Transverse colon (tissue), 4 donors: ENCODE measurements at regions not wholly inside any gene's neighbourhood (a gene's known extent, or its start where the extent isn't known, plus 50 kb on each side); places are given as distances from the start of the nearest gene placed in this dataset.

Experiments used
- EP300 ChIP-seq: sonication (generic); formaldehyde crosslinking; IDR thresholded peaks from one replicate; pipeline ENCODE4 v1.6.1; 2017; ENCODE audit warnings: antibody characterized with exemption, low read depth
- POLR2A ChIP-seq: fragments of 450-650 bp; IDR thresholded peaks from one replicate; pipeline ENCODE4 v1.6.1; 2016; ENCODE audit warnings: antibody characterized with exemption, mild to moderate bottlenecking, moderate library complexity
- POLR2AphosphoS5 ChIP-seq, 3 donors: sonication (generic); formaldehyde crosslinking; IDR thresholded peaks; one replicate each; pipeline ENCODE4 v1.6.1; 2016; ENCODE audit warnings: antibody characterized with exemption in 3 of 3
- TF ChIP-seq, protein P1 (sequence below), 5 experiments: fragments of 200-600 bp in 3 of 5; fragments of 450-650 bp in 2 of 5; sonication (generic) in 3 of 5; IDR thresholded peaks; 1 replicate in 2 of 5; 2 replicates in 3 of 5; pipeline ENCODE4 v1.5.1; 2016 to 2017; ENCODE audit warnings: antibody characterized with exemption in 5 of 5, inconsistent platforms in 3 of 5, mild to moderate bottlenecking in 2 of 5, moderate library complexity in 1 of 5

DNA sequence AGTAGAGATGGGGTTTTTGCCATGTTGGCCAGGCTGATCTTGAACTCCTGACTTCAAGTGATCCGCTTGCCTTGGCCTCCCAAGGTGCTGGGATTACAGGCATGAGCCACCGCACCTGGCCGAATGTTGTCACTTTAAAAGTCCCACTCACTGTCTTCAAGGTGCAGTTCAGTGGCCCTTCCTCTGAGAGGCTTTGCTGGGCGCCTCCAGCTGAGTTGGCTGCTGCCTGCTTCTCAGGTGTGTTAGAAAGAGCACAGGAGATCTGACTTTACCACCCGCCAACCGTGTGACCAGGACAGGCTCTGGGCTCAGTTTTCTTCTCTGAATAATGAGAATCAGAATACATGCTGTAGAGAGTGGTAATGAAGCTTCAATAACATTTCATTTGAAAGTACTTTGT, 207.4 kb downstream of the CEP135 start:
- TF ChIP-seq POLR2A (no peak), EP300 (no peak), POLR2AphosphoS5 (IDR thresholded peaks at IDR 0.05) (no peak)
- TF ChIP-seq, protein P1, sequence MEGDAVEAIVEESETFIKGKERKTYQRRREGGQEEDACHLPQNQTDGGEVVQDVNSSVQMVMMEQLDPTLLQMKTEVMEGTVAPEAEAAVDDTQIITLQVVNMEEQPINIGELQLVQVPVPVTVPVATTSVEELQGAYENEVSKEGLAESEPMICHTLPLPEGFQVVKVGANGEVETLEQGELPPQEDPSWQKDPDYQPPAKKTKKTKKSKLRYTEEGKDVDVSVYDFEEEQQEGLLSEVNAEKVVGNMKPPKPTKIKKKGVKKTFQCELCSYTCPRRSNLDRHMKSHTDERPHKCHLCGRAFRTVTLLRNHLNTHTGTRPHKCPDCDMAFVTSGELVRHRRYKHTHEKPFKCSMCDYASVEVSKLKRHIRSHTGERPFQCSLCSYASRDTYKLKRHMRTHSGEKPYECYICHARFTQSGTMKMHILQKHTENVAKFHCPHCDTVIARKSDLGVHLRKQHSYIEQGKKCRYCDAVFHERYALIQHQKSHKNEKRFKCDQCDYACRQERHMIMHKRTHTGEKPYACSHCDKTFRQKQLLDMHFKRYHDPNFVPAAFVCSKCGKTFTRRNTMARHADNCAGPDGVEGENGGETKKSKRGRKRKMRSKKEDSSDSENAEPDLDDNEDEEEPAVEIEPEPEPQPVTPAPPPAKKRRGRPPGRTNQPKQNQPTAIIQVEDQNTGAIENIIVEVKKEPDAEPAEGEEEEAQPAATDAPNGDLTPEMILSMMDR (IDR thresholded peaks at IDR 0.05) = no peak
